ENCODE measurements at regions not wholly inside any gene's neighbourhood (a gene's known extent, or its start where the extent isn't known, plus 50 kb on each side); places are given as distances from the start of the nearest gene placed in this dataset.

GRCh38 chr22:35150183-35151107 lies 84.5 kb downstream of the ISX start:
- no peak overlapping the region for H2BK15ac ChIP-seq (ENCODE audit: low read depth, low read length)
- no peaks in the 10 kb centered on the region for H3K36me3 Mint-ChIP-seq (ENCODE audit: insufficient read depth in 1 of 3, low read depth in 3 of 3)
- H3T11ph ChIP-seq (ENCODE audit: low read length) = no peak overlapping the region
- no peak overlapping the region for H4K5ac ChIP-seq (ENCODE audit: insufficient read length, low read depth, low read length)
- H3K4me3 Mint-ChIP-seq = no peak overlapping the region
- H3K27ac Mint-ChIP-seq = peak overlapping the region in 1 of 3 experiments; percentile 33; a peak in 1 of 7 replicates
- 0 out of 5 replicates have a peak, but pooled peaks cover 0 to 2% of the 10 kb centered on the region in 2 experiments for H3K9me3 Mint-ChIP-seq
- H3K4me2 ChIP-seq (ENCODE audit: insufficient read depth, insufficient read length, low read length) = no peak overlapping the region
- peaks cover 2% of the 10 kb centered on the region; the same call in 1 of the 2 replicates for H3K4me1 ChIP-seq (ENCODE audit: insufficient read depth, low read length)
- no peak overlapping the region for H2BK20ac ChIP-seq (ENCODE audit: low read depth, low read length, poor library complexity, severe bottlenecking)
- no peaks in the 10 kb centered on the region for H3K79me2 ChIP-seq (ENCODE audit: insufficient read depth, low read length)
- no peak overlapping the region for H3K56ac ChIP-seq (ENCODE audit: insufficient read length, low read depth, low read length)
- peak; percentile 84 for DNase-seq
- H3K23me2 ChIP-seq (ENCODE audit: insufficient read length, low read depth, low read length, poor library complexity, severe bottlenecking) = no peaks in the 10 kb centered on the region
- H4K8ac ChIP-seq (replicated peaks; ENCODE audit: insufficient read length, low read depth, low read length) = no peak overlapping the region
- H2AK5ac ChIP-seq (ENCODE audit: insufficient read length, low read length) = no peak overlapping the region
- no CpG with 5 or more reads among the region's 22 CpGs for WGBS (ENCODE audit: extremely low coverage, insufficient read length, low lambda C conversion rate)
- no peaks in the 10 kb centered on the region for H3K27me3 ChIP-seq (ENCODE audit: insufficient read depth, low read length)
- H3K9ac ChIP-seq (ENCODE audit: extremely low read depth, insufficient read length, low read length) = no peak overlapping the region
- H3K4ac ChIP-seq (ENCODE audit: low read depth, low read length) = no peak overlapping the region
- H3K4me1 Mint-ChIP-seq = peaks cover 47 to 48% of the 10 kb centered on the region in 2 experiments
- no peak overlapping the region for H3K14ac ChIP-seq (ENCODE audit: insufficient read depth, low read length)
- no peaks in the 10 kb centered on the region for H3K9me3 ChIP-seq (ENCODE audit: control insufficient read depth, low read depth, low read length)
- peaks cover 37% of the 10 kb centered on the region for H3K27me3 Mint-ChIP-seq (ENCODE audit: low read depth)
- H2BK12ac ChIP-seq (ENCODE audit: insufficient read length, low read depth, low read length) = no peak overlapping the region
- no peak overlapping the region for H4K91ac ChIP-seq (ENCODE audit: insufficient read length, low read depth, low read length)
- H4K20me1 ChIP-seq (ENCODE audit: control insufficient read depth, insufficient read depth, insufficient read length) = no peaks in the 10 kb centered on the region
- H2BK120ac ChIP-seq (ENCODE audit: low read depth, low read length, poor library complexity, severe bottlenecking) = no peak overlapping the region
- H2BK5ac ChIP-seq (ENCODE audit: insufficient read length, low read length) = no peak overlapping the region
- no peak overlapping the region for H3K23ac ChIP-seq (ENCODE audit: insufficient read length, low read depth, low read length)
- no peak overlapping the region for H2AFZ ChIP-seq (ENCODE audit: low read length)
- TF ChIP-seq, protein P1, sequence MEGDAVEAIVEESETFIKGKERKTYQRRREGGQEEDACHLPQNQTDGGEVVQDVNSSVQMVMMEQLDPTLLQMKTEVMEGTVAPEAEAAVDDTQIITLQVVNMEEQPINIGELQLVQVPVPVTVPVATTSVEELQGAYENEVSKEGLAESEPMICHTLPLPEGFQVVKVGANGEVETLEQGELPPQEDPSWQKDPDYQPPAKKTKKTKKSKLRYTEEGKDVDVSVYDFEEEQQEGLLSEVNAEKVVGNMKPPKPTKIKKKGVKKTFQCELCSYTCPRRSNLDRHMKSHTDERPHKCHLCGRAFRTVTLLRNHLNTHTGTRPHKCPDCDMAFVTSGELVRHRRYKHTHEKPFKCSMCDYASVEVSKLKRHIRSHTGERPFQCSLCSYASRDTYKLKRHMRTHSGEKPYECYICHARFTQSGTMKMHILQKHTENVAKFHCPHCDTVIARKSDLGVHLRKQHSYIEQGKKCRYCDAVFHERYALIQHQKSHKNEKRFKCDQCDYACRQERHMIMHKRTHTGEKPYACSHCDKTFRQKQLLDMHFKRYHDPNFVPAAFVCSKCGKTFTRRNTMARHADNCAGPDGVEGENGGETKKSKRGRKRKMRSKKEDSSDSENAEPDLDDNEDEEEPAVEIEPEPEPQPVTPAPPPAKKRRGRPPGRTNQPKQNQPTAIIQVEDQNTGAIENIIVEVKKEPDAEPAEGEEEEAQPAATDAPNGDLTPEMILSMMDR (conservative IDR thresholded peaks at IDR 0.05) = peak; percentile 92
- H3K79me1 ChIP-seq (ENCODE audit: insufficient read depth, low read depth, low read length, poor library complexity, severe bottlenecking) = no peaks in the 10 kb centered on the region
- no peak overlapping the region for H3K18ac ChIP-seq (ENCODE audit: insufficient read length, low read depth, low read length)
- no peak overlapping the region for H3K27ac ChIP-seq (ENCODE audit: insufficient read length, low read depth, low read length)
